ENCODE measurements at regions not wholly inside any gene's neighbourhood (a gene's known extent, or its start where the extent isn't known, plus 50 kb on each side); places are given as distances from the start of the nearest gene placed in this dataset.

GRCh38 chr19:29294343-29294811, 81.4 kb upstream of the UQCRFS1 start:
- TF ChIP-seq USF1 (IDR thresholded peaks at IDR 0.05), result no peak
- no peak for TF ChIP-seq CEBPB (IDR thresholded peaks at IDR 0.05)
- TF ChIP-seq TAF1 (IDR thresholded peaks at IDR 0.05; ENCODE audit: low read depth), result no peak
- TF ChIP-seq CREB1 (IDR thresholded peaks at IDR 0.05; ENCODE audit: low read depth), result no peak
- TF ChIP-seq MAX (IDR thresholded peaks at IDR 0.05), result no peak
